Suppressor macrophage treated with lipopolysaccharide for 4 hours (primary cell): ENCODE measurements at regions not wholly inside any gene's neighbourhood (a gene's known extent, or its start where the extent isn't known, plus 50 kb on each side); places are given as distances from the start of the nearest gene placed in this dataset.
A peak's percentile ranks its signal among the peaks of the same experiment; 100 is the strongest.

Experiments
- DNase-seq: peaks from one replicate; pipeline ENCODE4 v3.0.0-alpha.2; 2020

GRCh38 chr10:53140506-53140905 lies 367.9 kb upstream of the MBL2 start:
- DNase-seq, result no peak

GRCh38 chr10:53135897-53136253 lies 363.3 kb upstream of the MBL2 start:
- no peak for DNase-seq

- no peak for DNase-seq
Measured at GRCh38 chr10:53135213-53135896, 362.8 kb upstream of the MBL2 start.

- no peak for DNase-seq
Measured at GRCh38 chr10:53134050-53134449, 361.5 kb upstream of the MBL2 start.

- DNase-seq, result no peak
Measured at GRCh38 chr10:53130337-53130736, 357.8 kb upstream of the MBL2 start.

GRCh38 chr10:53127686-53128085 lies 355.1 kb upstream of the MBL2 start:
- no peak for DNase-seq

- DNase-seq, result no peak
Measured at GRCh38 chr10:53123311-53123710, 350.7 kb upstream of the MBL2 start.

- peak; percentile 29 for DNase-seq
Measured at GRCh38 chr10:53122281-53122680, 349.7 kb upstream of the MBL2 start.

- no peak for DNase-seq
Measured at GRCh38 chr10:53115660-53116059, 343.1 kb upstream of the MBL2 start.

- DNase-seq, result no peak
Measured at GRCh38 chr10:53111529-53111928, 338.9 kb upstream of the MBL2 start.

- no peak for DNase-seq
Measured at GRCh38 chr10:53109320-53109719, 336.7 kb upstream of the MBL2 start.

- no peak for DNase-seq
Measured at GRCh38 chr10:53108317-53108934, 335.8 kb upstream of the MBL2 start.

- DNase-seq, result no peak
Measured at GRCh38 chr10:53107711-53108110, 335.1 kb upstream of the MBL2 start.

- DNase-seq, result no peak
Measured at GRCh38 chr10:53102424-53102823, 329.8 kb upstream of the MBL2 start.

GRCh38 chr10:53093878-53094277 lies 321.3 kb upstream of the MBL2 start:
- no peak for DNase-seq

- DNase-seq, result no peak
Measured at GRCh38 chr10:53091574-53091973, 319.0 kb upstream of the MBL2 start.

GRCh38 chr10:53088961-53089360 lies 316.4 kb upstream of the MBL2 start:
- no peak for DNase-seq

GRCh38 chr10:53079283-53079682 lies 306.7 kb upstream of the MBL2 start:
- DNase-seq, result no peak

- DNase-seq, result no peak
Measured at GRCh38 chr10:53076948-53077347, 304.4 kb upstream of the MBL2 start.

GRCh38 chr10:53075469-53075868 lies 302.9 kb upstream of the MBL2 start:
- no peak for DNase-seq

- DNase-seq, result no peak
Measured at GRCh38 chr10:53072144-53072543, 299.6 kb upstream of the MBL2 start.

- DNase-seq, result no peak
Measured at GRCh38 chr10:53071505-53072125, 299.0 kb upstream of the MBL2 start.

GRCh38 chr10:53069013-53069412 lies 296.4 kb upstream of the MBL2 start:
- no peak for DNase-seq

- no peak for DNase-seq
Measured at GRCh38 chr10:53064614-53065013, 292.0 kb upstream of the MBL2 start.

- DNase-seq, result no peak
Measured at GRCh38 chr10:53063805-53064204, 291.2 kb upstream of the MBL2 start.
